GM19043 (cell line): ENCODE measurements at regions not wholly inside any gene's neighbourhood (a gene's known extent, or its start where the extent isn't known, plus 50 kb on each side); places are given as distances from the start of the nearest gene placed in this dataset.
"Not testable (repeated sequence)": the region's sequence is repeated elsewhere in the genome, so short reads cannot be mapped to it uniquely, and the experiment has no call there.

Experiments used
- ATAC-seq: cut with Tn5 transposase; IDR thresholded peaks from one replicate; pipeline ENCODE4 v1.9.1; 2021; ENCODE audit warnings: low read depth; ENCODE audit not compliant: unreplicated experiment

- ATAC-seq = no peak
These were observed 739.3 kb downstream of the SLC4A3 start for GRCh38 chr2:220366765-220367164.

GRCh38 chr2:220370764-220371163 is 743.3 kb downstream of the SLC4A3 start:
- no peak for ATAC-seq

- ATAC-seq = no peak
These were observed 743.8 kb downstream of the SLC4A3 start for GRCh38 chr2:220371211-220371610.

- no peak for ATAC-seq
These were observed 746.4 kb downstream of the SLC4A3 start for GRCh38 chr2:220373878-220374277.

- no peak for ATAC-seq
These were observed 746.9 kb downstream of the SLC4A3 start for GRCh38 chr2:220374282-220374681.

- no peak for ATAC-seq
These were observed 750.2 kb downstream of the SLC4A3 start for GRCh38 chr2:220377482-220378155.

- ATAC-seq = not testable (repeated sequence)
These were observed 760.3 kb downstream of the SLC4A3 start for GRCh38 chr2:220387758-220388157.

GRCh38 chr2:220393711-220394110 is 766.3 kb downstream of the SLC4A3 start:
- no peak for ATAC-seq

- ATAC-seq = no peak
These were observed 767.0 kb downstream of the SLC4A3 start for GRCh38 chr2:220394433-220394832.

- ATAC-seq = no peak
These were observed 768.9 kb downstream of the SLC4A3 start for GRCh38 chr2:220396287-220396686.

GRCh38 chr2:220410296-220410695 is 782.9 kb downstream of the SLC4A3 start:
- ATAC-seq = no peak

- ATAC-seq = no peak
These were observed 790.1 kb downstream of the SLC4A3 start for GRCh38 chr2:220417503-220417902.

- ATAC-seq = no peak
These were observed 792.2 kb downstream of the SLC4A3 start for GRCh38 chr2:220419647-220420046.

- no peak for ATAC-seq
These were observed 793.4 kb downstream of the SLC4A3 start for GRCh38 chr2:220420820-220421219.

- ATAC-seq = no peak
These were observed 795.2 kb downstream of the SLC4A3 start for GRCh38 chr2:220422676-220423075.

GRCh38 chr2:220424561-220424960 is 797.1 kb downstream of the SLC4A3 start:
- ATAC-seq = no peak

- no peak for ATAC-seq
These were observed 805.2 kb downstream of the SLC4A3 start for GRCh38 chr2:220432645-220433044.

- ATAC-seq = no peak
These were observed 805.7 kb downstream of the SLC4A3 start for GRCh38 chr2:220433131-220433530.

- no peak for ATAC-seq
These were observed 807.0 kb downstream of the SLC4A3 start for GRCh38 chr2:220434385-220434784.

GRCh38 chr2:220437938-220438337 is 810.5 kb downstream of the SLC4A3 start:
- ATAC-seq = no peak

- no peak for ATAC-seq
These were observed 813.3 kb downstream of the SLC4A3 start for GRCh38 chr2:220440731-220441130.

GRCh38 chr2:220441404-220441803 is 814.0 kb downstream of the SLC4A3 start:
- no peak for ATAC-seq

GRCh38 chr2:220442012-220442411 is 814.6 kb downstream of the SLC4A3 start:
- no peak for ATAC-seq
